DND-41 (cell line): ENCODE measurements at regions not wholly inside any gene's neighbourhood (a gene's known extent, or its start where the extent isn't known, plus 50 kb on each side); places are given as distances from the start of the nearest gene placed in this dataset.

ENCODE experiments used
- ATAC-seq: fragments of 200-7000 bp; cut with Tn5 transposase; 3 replicates; pipeline ENCODE4 v1.9.1; 2021; ENCODE audit warnings: low read depth; ENCODE audit not compliant: insufficient read depth
- DNase-seq: peaks from one replicate; pipeline ENCODE4 v3.0.0-alpha.2; 2020
- H2AFZ ChIP-seq: 2 replicates; pipeline ENCODE4 v1.6.0; 2012; ENCODE audit warnings: low read depth, low read length
- H3K27ac ChIP-seq: 2 replicates; pipeline ENCODE4 v1.5.1; 2012; ENCODE audit warnings: low read length, inconsistent platforms
- H3K27me3 ChIP-seq: fragments of 200-600 bp; sonication (generic); 2 replicates; pipeline ENCODE4 v1.6.0; 2012; ENCODE audit warnings: low read length, mild to moderate bottlenecking, inconsistent platforms; ENCODE audit not compliant: insufficient read depth, poor library complexity
- H3K36me3 ChIP-seq: 2 replicates; pipeline ENCODE4 v1.5.1; 2012; ENCODE audit warnings: low read length, inconsistent platforms; ENCODE audit not compliant: insufficient read depth
- H3K4me1 ChIP-seq: 2 replicates; pipeline ENCODE4 v1.5.1; 2012; ENCODE audit warnings: mild to moderate bottlenecking, low read length; ENCODE audit not compliant: insufficient read depth
- H3K4me2 ChIP-seq: 2 replicates; pipeline ENCODE4 v1.6.0; 2012; ENCODE audit warnings: mild to moderate bottlenecking, moderate library complexity, low read length, inconsistent platforms; ENCODE audit not compliant: insufficient read depth
- H3K4me3 ChIP-seq, 2 experiments: fragments of 200-600 bp in 1 of 2; shearing (Covaris generic) in 1 of 2; 2 replicates each; pipeline ENCODE4 v1.5.1; 2012 to 2016; ENCODE audit warnings: inconsistent platforms in 2 of 2, low read length in 2 of 2, mild to moderate bottlenecking in 2 of 2, low read depth in 1 of 2, moderate library complexity in 1 of 2
- H3K79me2 ChIP-seq: 2 replicates; pipeline ENCODE4 v1.6.0; 2012; ENCODE audit warnings: low read length, inconsistent platforms; ENCODE audit not compliant: insufficient read depth
- H3K9ac ChIP-seq: 2 replicates; pipeline ENCODE4 v1.6.0; 2012; ENCODE audit warnings: low read depth, mild to moderate bottlenecking, inconsistent platforms, low read length, moderate library complexity
- H3K9me3 ChIP-seq: 2 replicates; pipeline ENCODE4 v1.5.1; 2012; ENCODE audit warnings: low read length, moderate library complexity, mild to moderate bottlenecking, inconsistent platforms; ENCODE audit not compliant: insufficient read depth, severe bottlenecking
- H4K20me1 ChIP-seq: 2 replicates; pipeline ENCODE4 v1.6.0; 2012; ENCODE audit warnings: low read length; ENCODE audit not compliant: insufficient read depth
- CTCF ChIP-seq: IDR thresholded peaks from 2 replicates; pipeline ENCODE4 v1.5.1; 2012; ENCODE audit warnings: borderline replicate concordance, low read length, moderate library complexity, mild to moderate bottlenecking; ENCODE audit not compliant: poor library complexity, severe bottlenecking; ENCODE audit errors: extremely low read depth
- EZH2 ChIP-seq: IDR thresholded peaks from 3 replicates; pipeline ENCODE4 v1.6.1; 2012; ENCODE audit warnings: borderline replicate concordance, low read depth, mild to moderate bottlenecking, moderate library complexity, low read length, inconsistent platforms; ENCODE audit not compliant: severe bottlenecking

- no peak for ATAC-seq
- Histone ChIP-seq H3K9ac (no peak overlapping the region), H4K20me1 (no peaks in the 10 kb centered on the region), H3K4me1 (no peaks in the 10 kb centered on the region), H3K79me2 (no peaks in the 10 kb centered on the region), H3K4me2 (no peak overlapping the region), H3K36me3 (no peaks in the 10 kb centered on the region), H3K4me3 (no peak overlapping the region), H2AFZ (no peak overlapping the region), H3K27ac (no peak overlapping the region), H3K27me3 (no peaks in the 10 kb centered on the region), H3K9me3 (no peaks in the 10 kb centered on the region)
- no peak for DNase-seq
- TF ChIP-seq CTCF: no peak
- no peak for TF ChIP-seq EZH2
Observed at GRCh38 chr13:39208636-39209035, 170.4 kb downstream of the NHLRC3 start.

GRCh38 chr13:39209731-39210531 is 171.7 kb downstream of the NHLRC3 start:
- Histone ChIP-seq H3K9ac (no peak overlapping the region), H3K4me2 (no peak overlapping the region), H3K4me1 (no peaks in the 10 kb centered on the region), H3K79me2 (no peaks in the 10 kb centered on the region), H4K20me1 (no peaks in the 10 kb centered on the region), H3K27ac (no peak overlapping the region), H3K9me3 (no peaks in the 10 kb centered on the region), H3K27me3 (no peaks in the 10 kb centered on the region), H2AFZ (no peak overlapping the region), H3K4me3 (no peak overlapping the region), H3K36me3 (no peaks in the 10 kb centered on the region)
- ATAC-seq (no peak), DNase-seq (no peak)
- TF ChIP-seq CTCF: no peak
- no peak for TF ChIP-seq EZH2

- Histone ChIP-seq H3K4me3 (no peak overlapping the region), H3K9ac (no peak overlapping the region), H3K36me3 (no peaks in the 10 kb centered on the region), H3K27ac (no peak overlapping the region), H3K79me2 (no peaks in the 10 kb centered on the region), H3K4me2 (no peak overlapping the region), H3K4me1 (no peaks in the 10 kb centered on the region), H3K27me3 (no peaks in the 10 kb centered on the region), H4K20me1 (no peaks in the 10 kb centered on the region), H3K9me3 (no peaks in the 10 kb centered on the region), H2AFZ (no peak overlapping the region)
- DNase-seq (no peak), ATAC-seq (no peak)
- TF ChIP-seq CTCF: no peak
- no peak for TF ChIP-seq EZH2
Observed at GRCh38 chr13:39210961-39211534, 172.8 kb downstream of the NHLRC3 start.
